ENCODE measurements at regions not wholly inside any gene's neighbourhood (a gene's known extent, or its start where the extent isn't known, plus 50 kb on each side); places are given as distances from the start of the nearest gene placed in this dataset.

- no peaks in the 10 kb centered on the region for H3K9me3 ChIP-seq
- H3K4me3 ChIP-seq = no peak overlapping the region
- intact Hi-C loops (cut with DNase I) = no loop called here
- no peak for DNase-seq
- H3K27me3 ChIP-seq = no peaks in the 10 kb centered on the region
- H3K36me3 ChIP-seq = no peaks in the 10 kb centered on the region
- H3K4me1 ChIP-seq (ENCODE audit: insufficient read depth) = no peaks in the 10 kb centered on the region
- TF ChIP-seq POLR2A (IDR thresholded peaks at IDR 0.05) (no peak), EP300 (IDR thresholded peaks at IDR 0.05) (no peak)
- TF ChIP-seq, protein P1, sequence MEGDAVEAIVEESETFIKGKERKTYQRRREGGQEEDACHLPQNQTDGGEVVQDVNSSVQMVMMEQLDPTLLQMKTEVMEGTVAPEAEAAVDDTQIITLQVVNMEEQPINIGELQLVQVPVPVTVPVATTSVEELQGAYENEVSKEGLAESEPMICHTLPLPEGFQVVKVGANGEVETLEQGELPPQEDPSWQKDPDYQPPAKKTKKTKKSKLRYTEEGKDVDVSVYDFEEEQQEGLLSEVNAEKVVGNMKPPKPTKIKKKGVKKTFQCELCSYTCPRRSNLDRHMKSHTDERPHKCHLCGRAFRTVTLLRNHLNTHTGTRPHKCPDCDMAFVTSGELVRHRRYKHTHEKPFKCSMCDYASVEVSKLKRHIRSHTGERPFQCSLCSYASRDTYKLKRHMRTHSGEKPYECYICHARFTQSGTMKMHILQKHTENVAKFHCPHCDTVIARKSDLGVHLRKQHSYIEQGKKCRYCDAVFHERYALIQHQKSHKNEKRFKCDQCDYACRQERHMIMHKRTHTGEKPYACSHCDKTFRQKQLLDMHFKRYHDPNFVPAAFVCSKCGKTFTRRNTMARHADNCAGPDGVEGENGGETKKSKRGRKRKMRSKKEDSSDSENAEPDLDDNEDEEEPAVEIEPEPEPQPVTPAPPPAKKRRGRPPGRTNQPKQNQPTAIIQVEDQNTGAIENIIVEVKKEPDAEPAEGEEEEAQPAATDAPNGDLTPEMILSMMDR (IDR thresholded peaks at IDR 0.05) = no peak
- H3K27ac ChIP-seq = no peak overlapping the region
- WGBS, 3 donors = 88 to 93% (median 90%) methylated on average over 1 of the region's 1 CpG
Measured at GRCh38 chr9:103669296-103669695, 424.8 kb upstream of the SMC2 start.

GRCh38 chr9:103674271-103674670 is 419.8 kb upstream of the SMC2 start:
- Histone ChIP-seq H3K4me3 (no peak overlapping the region), H3K36me3 (no peaks in the 10 kb centered on the region), H3K9me3 (no peaks in the 10 kb centered on the region), H3K27me3 (no peaks in the 10 kb centered on the region), H3K27ac (no peak overlapping the region), H3K4me1 (ENCODE audit: insufficient read depth) (no peaks in the 10 kb centered on the region)
- intact Hi-C loops (cut with DNase I) = no loop called here
- no peak for TF ChIP-seq EP300 (IDR thresholded peaks at IDR 0.05)
- TF ChIP-seq, protein P1 (IDR thresholded peaks at IDR 0.05) = no peak
- TF ChIP-seq POLR2A (IDR thresholded peaks at IDR 0.05) = no peak
- no peak for DNase-seq

DNA sequence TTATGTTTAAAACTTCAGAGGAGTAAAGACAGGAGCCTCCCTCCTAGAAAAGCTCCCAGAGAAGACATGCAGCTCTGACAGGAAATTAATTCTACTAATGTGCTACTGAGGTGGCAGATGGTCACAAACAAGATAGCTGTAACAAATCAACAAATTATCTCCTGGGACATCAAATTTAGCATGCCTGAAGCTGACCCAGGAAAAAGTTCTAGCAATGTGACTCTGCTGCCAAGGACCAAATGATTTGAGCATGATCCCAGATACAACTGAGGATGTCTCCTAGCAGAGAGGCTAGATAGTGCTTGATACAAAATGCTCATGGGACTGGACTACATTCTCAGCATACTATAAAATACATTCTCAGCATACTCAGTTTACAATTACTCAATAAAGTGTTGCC is 413.5 kb upstream of the SMC2 start:
- Histone ChIP-seq H3K36me3 (no peaks in the 10 kb centered on the region), H3K4me1 (ENCODE audit: insufficient read depth) (no peaks in the 10 kb centered on the region), H3K9me3 (no peaks in the 10 kb centered on the region), H3K4me3 (no peak overlapping the region), H3K27ac (no peak overlapping the region), H3K27me3 (no peaks in the 10 kb centered on the region)
- TF ChIP-seq POLR2A (IDR thresholded peaks at IDR 0.05) (no peak), EP300 (IDR thresholded peaks at IDR 0.05) (no peak)
- TF ChIP-seq, protein P1 (IDR thresholded peaks at IDR 0.05) = no peak
- no peak for DNase-seq
- intact Hi-C loops (cut with DNase I) = no loop called here

DNA sequence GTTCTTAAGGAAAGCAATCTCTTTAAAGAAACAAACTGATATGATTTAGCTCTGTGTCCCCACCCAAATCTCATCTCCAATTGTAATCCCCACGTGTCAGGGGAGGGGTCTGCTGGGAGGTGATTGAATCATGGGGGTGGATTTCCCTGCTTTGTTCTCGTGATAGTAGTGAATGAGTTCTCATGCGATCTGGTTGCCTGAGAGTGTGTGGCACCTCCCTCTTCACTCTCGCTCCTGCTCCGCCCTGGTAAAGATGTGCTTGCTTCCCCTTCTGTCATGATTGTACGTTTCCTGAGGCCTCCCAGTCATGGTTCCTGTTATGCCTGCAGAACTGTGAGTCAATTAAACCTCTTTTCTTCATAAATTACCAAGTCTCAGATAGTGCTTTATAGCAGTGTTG is 412.7 kb upstream of the SMC2 start:
- H3K27me3 ChIP-seq = no peaks in the 10 kb centered on the region
- H3K27ac ChIP-seq = no peak overlapping the region
- H3K9me3 ChIP-seq = no peaks in the 10 kb centered on the region
- WGBS, 3 donors = 49 to 61% (median 59%) methylated on average over 6 of the region's 6 CpGs
- no peak for DNase-seq
- H3K36me3 ChIP-seq = no peaks in the 10 kb centered on the region
- intact Hi-C loops (cut with DNase I) = no loop called here
- H3K4me1 ChIP-seq (ENCODE audit: insufficient read depth) = no peaks in the 10 kb centered on the region
- TF ChIP-seq, protein P1 (IDR thresholded peaks at IDR 0.05) = no peak
- TF ChIP-seq POLR2A (IDR thresholded peaks at IDR 0.05) (no peak), EP300 (IDR thresholded peaks at IDR 0.05) (no peak)
- H3K4me3 ChIP-seq = no peak overlapping the region
